Superior temporal gyrus (tissue), 1 donor: ENCODE measurements at regions not wholly inside any gene's neighbourhood (a gene's known extent, or its start where the extent isn't known, plus 50 kb on each side); places are given as distances from the start of the nearest gene placed in this dataset.
"Not testable (repeated sequence)": the region's sequence is repeated elsewhere in the genome, so short reads cannot be mapped to it uniquely, and the experiment has no call there.

Experiments
- DNase-seq: peaks from one replicate; pipeline ENCODE4 v3.0.0-alpha.2; 2016; ENCODE audit errors: extremely low spot score

DNA sequence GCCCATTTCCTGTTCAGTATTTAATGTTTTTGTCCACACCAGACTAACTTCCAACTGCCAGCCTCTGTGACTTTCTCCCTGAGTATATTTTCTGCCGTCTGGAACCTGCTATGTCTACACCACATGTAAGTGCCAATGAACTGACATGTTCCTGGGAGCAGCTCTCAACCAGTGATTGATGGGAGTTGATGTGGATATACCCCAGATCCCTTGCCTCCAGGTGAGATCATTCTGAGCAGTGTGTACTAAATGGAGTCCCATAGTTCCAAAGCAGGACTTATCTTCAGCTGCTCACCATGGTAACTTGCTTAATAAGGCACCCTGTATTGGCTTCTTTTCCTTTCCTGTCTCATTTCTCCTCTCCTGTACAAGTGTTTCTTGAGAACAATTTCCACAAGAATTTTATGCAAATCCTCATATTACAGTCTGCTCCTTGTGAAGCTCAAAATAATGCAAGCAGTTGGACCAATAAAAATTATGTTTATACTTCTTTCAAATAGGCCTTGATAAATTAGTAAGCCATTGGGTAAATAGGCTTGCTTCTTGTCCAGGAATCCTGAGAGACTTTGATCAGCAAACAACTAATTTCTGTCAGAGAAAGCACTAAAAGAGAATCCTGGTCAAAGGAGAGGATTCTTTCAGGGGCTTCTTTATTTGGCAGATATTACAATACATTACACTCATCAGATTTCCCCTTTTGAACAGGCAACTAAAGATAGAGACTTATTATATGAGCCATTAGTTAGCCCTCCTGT, 911.7 kb upstream of the NDST4 start:
- no peak for DNase-seq

GRCh38 chr4:116023049-116023448, 909.6 kb upstream of the NDST4 start:
- no peak for DNase-seq

DNA sequence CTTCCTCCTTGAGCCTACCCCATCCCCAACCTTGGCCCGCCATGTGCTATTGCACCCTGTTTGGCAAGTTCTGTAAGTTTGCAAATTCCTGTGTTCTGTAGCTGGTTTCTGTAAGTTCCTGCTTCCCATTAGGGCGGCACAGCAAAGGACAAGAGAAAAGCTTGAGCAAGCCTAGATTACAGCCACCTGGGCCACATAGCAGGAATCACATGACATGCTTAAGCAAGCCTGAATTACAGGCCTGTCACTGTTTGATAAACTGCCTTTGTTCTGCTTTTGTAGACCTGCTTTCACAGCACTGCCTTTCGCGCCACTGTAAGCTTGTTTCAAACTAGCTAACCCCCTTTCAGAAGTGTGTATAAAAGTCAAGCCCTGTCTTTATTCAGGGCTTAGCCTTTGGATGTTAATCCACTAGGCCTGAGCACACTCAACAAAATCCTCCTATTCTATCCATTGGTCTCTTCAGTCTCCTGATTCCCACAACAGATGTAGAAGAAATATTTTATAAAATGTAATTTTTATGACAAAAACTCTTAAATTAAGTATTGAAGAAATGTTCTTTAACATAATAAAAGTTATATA, 906.8 kb upstream of the NDST4 start:
- no peak for DNase-seq

GRCh38 chr4:116018831-116019230, 905.4 kb upstream of the NDST4 start:
- DNase-seq: no peak

- no peak for DNase-seq
These were observed 902.8 kb upstream of the NDST4 start for GRCh38 chr4:116016201-116016600.

DNA sequence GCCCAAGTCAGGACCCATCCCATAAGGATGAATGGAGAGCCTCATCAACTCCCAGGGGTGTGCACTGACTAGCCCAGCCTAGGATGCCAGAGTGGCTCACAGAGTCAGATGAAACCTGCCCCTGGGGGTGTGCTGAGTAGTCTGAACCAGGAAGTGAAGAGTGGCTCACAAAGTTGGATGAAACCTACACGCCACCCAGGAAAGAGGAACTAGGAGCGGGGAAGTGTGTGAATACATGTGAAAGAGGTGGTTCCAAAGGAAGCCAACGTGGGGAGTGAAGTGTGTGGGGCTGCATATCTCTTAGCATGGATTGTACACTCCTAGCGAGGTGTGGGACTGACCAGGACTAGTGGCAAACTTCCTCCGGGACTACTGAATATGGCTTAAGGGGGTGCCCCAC, 902.1 kb upstream of the NDST4 start:
- no peak for DNase-seq

DNA sequence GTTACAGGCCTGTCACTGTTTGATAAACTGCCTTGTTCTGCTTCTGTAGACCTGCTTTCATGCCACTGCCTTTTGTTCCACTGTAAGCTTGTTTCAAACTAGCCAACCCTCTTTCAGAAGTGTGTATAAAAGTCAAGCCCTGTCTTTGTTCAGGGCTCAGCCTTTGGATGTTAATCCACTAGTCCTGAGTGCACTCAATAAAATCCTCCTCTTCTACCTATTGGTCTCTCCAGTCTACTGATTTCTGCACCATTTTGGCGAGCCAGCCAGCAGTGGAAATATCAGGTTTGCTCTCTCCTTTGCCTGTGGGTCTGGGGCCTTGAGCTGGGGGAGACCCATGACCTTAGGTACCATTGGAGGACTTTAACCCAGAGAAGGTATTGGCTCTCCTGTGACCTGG, 901.6 kb upstream of the NDST4 start:
- no peak for DNase-seq

GRCh38 chr4:116010923-116011322, 897.5 kb upstream of the NDST4 start:
- DNase-seq: no peak

GRCh38 chr4:116005806-116006088, 892.3 kb upstream of the NDST4 start:
- DNase-seq: no peak

GRCh38 chr4:116005037-116005805, 891.8 kb upstream of the NDST4 start:
- DNase-seq: no peak

- no peak for DNase-seq
These were observed 887.9 kb upstream of the NDST4 start for GRCh38 chr4:116001291-116001690.

DNA sequence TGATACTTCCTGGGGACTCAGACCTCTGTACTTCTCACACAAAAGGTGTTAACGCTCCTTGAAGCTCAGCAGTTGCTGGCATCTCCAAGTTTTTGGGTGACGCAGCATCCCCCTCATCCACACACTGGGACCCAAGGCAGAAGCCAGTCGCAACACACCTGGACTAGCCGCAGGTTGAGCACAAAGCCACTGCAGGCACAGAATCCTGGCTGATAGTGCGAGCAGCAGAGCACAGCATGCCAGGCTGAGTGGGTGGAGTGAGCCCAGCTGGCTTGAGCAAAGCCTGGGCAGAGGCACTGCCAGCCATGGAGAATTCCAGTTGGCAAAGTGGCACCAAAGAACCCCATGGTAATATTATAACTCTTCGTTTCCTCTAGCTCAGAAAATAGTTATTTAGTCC, 873.2 kb upstream of the NDST4 start:
- DNase-seq: no peak

DNA sequence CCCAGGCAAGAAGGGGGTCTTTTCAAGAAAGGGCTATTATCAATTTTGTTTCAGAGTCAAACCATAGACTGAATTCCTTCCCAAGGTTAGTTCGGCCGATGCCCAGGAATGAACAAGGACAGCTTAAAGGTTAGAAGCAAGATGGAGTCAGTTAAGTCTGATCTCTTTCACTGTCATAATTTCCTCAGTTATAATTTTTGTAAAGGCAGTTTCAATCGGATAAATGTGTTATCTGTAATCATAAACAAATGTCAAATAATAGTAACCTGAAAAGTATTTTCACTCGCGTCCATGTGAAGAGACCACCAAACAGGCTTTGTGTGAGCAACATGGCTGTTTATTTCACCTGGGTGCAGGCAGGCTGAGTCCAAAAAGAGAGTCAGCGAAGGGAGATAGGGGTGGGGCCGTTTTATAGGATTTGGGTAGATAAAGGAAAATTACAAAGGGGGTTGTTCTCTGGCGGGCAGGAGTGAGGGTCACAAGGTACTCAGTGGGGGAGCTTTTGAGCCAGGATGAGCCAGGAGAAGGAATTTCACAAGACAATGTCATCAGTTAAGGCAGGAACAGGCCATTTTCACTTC, 862.1 kb upstream of the NDST4 start:
- not testable (repeated sequence) for DNase-seq

- DNase-seq: no peak
These were observed 860.3 kb upstream of the NDST4 start for GRCh38 chr4:115973768-115974167.

- no peak for DNase-seq
These were observed 859.5 kb upstream of the NDST4 start for GRCh38 chr4:115972967-115973366.

GRCh38 chr4:115970859-115971258, 857.4 kb upstream of the NDST4 start:
- DNase-seq: no peak

DNA sequence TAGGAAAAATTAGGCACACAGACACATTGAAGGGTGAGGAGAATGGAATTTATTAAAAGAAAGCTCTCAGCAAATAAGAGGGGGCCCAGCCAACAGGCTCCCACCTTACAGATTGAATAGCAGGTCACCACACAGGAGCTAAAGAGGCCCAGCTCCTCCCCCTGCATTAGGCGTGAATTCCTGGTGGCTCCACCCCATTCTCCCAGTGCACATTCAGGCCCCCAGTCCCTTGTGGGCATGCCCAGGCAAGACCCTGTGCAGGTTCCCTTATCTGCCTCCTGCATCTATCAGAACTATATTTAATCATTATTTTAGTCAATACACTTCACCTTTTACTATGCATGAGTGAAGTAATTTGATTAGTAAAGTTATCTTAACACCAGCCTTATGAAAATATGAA, 856.3 kb upstream of the NDST4 start:
- DNase-seq: no peak

DNA sequence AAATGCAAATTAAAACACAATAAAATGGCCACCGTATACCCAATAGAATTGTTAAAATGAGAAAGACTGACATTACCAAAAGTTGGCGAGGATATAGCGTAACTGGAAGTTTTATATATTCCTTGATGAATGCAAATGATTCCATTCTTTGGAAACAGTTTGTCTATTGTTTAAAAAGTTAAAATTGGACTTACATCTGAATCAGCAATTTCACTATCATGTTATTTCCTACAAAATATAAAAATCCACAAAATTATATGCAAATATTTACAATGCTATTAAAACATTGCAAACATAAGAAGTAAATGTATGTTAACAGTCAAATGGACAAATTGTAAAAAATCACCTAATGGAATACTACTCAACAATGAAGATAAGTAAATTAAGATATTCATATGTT, 852.2 kb upstream of the NDST4 start:
- DNase-seq: no peak

GRCh38 chr4:115956054-115956796, 842.8 kb upstream of the NDST4 start:
- DNase-seq: not testable (repeated sequence)

DNA sequence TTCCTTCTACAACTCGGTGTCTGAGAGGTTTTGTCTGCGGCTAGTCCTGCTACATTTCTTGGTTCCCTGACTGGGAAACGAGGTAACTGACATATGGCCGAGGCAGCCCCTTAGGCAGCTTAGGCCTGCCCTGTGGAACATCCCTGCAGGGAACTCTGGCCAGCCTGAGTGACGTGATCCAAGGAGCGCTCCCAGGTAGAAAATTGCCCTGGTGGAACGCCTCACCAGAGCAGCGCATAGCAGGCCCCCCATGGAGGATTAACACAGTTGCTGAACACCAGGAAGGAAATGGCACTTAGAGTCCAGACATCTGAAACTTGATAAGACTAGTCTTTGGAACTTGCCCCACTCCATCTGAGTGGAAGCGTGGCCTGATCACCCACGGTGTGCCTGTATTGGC, 837.4 kb upstream of the NDST4 start:
- DNase-seq: no peak

GRCh38 chr4:115949974-115950743, 836.7 kb upstream of the NDST4 start:
- not testable (repeated sequence) for DNase-seq
